OCI-LY7 (cell line): ENCODE measurements at regions not wholly inside any gene's neighbourhood (a gene's known extent, or its start where the extent isn't known, plus 50 kb on each side); places are given as distances from the start of the nearest gene placed in this dataset.

Experiments
- BruUV-seq: library from RNA; stranded (reverse); fragments of 400-500 nt; replicated peaks from 2 replicates; lab custom pipeline; 2021; lab: Mats Ljungman, UMichigan
- CTCF ChIA-PET: fragments of 300-600 bp; sonication (Branson Sonifier 250); formaldehyde crosslinking; loops from one replicate; lab custom pipeline; 2022; ENCODE audit warnings: antibody characterized with exemption; ENCODE audit not compliant: unreplicated experiment; lab: Charles Lee
- POLR2A ChIA-PET: fragments of 300-600 bp; sonication (Branson Sonifier 250); formaldehyde crosslinking; loops from one replicate; lab custom pipeline; 2022; ENCODE audit warnings: antibody characterized with exemption; lab: Charles Lee
- DNase-seq: peaks from one replicate; pipeline ENCODE4 v3.0.0-alpha.2; 2015; ENCODE audit warnings: low spot score
- H2AFZ ChIP-seq: fragments of 200-600 bp; sonication (generic), shearing (Covaris generic); 2 replicates; pipeline ENCODE4 v1.6.1; 2014; ENCODE audit warnings: mild to moderate bottlenecking, antibody characterized with exemption, low read length, moderate library complexity
- H3K27ac ChIP-seq: fragments of 200-600 bp; sonication (generic); 2 replicates; pipeline ENCODE4 v1.5.1; 2014; ENCODE audit warnings: mixed run types, low read depth, mild to moderate bottlenecking, moderate library complexity, low read length, inconsistent platforms; ENCODE audit not compliant: poor library complexity, severe bottlenecking
- H3K36me3 ChIP-seq: fragments of 200-600 bp; sonication (generic); 2 replicates; pipeline ENCODE4 v1.6.1; 2014; ENCODE audit warnings: mild to moderate bottlenecking, antibody characterized with exemption, low read length, moderate library complexity, mixed read lengths; ENCODE audit not compliant: insufficient read depth
- H3K4me1 ChIP-seq: fragments of 200-600 bp; sonication (generic); 2 replicates; pipeline ENCODE4 v1.5.1; 2014; ENCODE audit warnings: mild to moderate bottlenecking, low read length; ENCODE audit not compliant: insufficient read depth, poor library complexity, severe bottlenecking
- H3K4me2 ChIP-seq: fragments of 200-600 bp; sonication (generic); 2 replicates; pipeline ENCODE4 v1.6.1; 2014; ENCODE audit warnings: mild to moderate bottlenecking, low read length
- H3K4me3 ChIP-seq: fragments of 200-600 bp; sonication (generic); 2 replicates; pipeline ENCODE4 v1.5.1; 2014; ENCODE audit warnings: mild to moderate bottlenecking, low read depth, low read length; ENCODE audit not compliant: poor library complexity, severe bottlenecking
- H3K79me2 ChIP-seq: fragments of 200-600 bp; sonication (generic); 2 replicates; pipeline ENCODE4 v1.6.1; 2016; ENCODE audit warnings: low read depth, mild to moderate bottlenecking, low read length, moderate library complexity, mixed read lengths; ENCODE audit not compliant: insufficient read depth
- H3K9me2 ChIP-seq: fragments of 200-600 bp; sonication (generic); 2 replicates; pipeline ENCODE4 v1.6.1; 2016; ENCODE audit warnings: mild to moderate bottlenecking, low read length, mixed read lengths; ENCODE audit not compliant: insufficient read depth
- H3K9me3 ChIP-seq: fragments of 200-600 bp; sonication (generic); 2 replicates; pipeline ENCODE4 v1.6.1; 2014; ENCODE audit warnings: mild to moderate bottlenecking, mixed run types, low read length, mixed read lengths
- H4K20me1 ChIP-seq: fragments of 200-600 bp; sonication (generic); 2 replicates; pipeline ENCODE4 v1.6.1; 2014; ENCODE audit warnings: mild to moderate bottlenecking, antibody characterized with exemption, low read length, moderate library complexity, mixed read lengths; ENCODE audit not compliant: insufficient read depth
- CTCF ChIP-seq: fragments of 200-600 bp; sonication (generic); conservative IDR thresholded peaks from 2 replicates; pipeline ENCODE4 v1.5.1; 2014; ENCODE audit warnings: mild to moderate bottlenecking, antibody characterized with exemption, low read length, moderate library complexity, mixed read lengths
- EZH2phosphoT487 ChIP-seq: fragments of 200-600 bp; sonication (generic); IDR thresholded peaks from 2 replicates; pipeline ENCODE4 v1.6.1; 2018; ENCODE audit warnings: low read depth, borderline replicate concordance, mild to moderate bottlenecking, mixed run types, antibody characterized with exemption, low read length, moderate library complexity, mixed read lengths
- intact Hi-C: fragments of 100-400 bp; cut with micrococcal nuclease; formaldehyde crosslinking; loops from one replicate; pipeline ENCODE4 v1.10.0; 2022; ENCODE audit not compliant: unreplicated experiment

GRCh38 chr12:114933428-114934160, 249.6 kb upstream of the TBX3 start:
- intact Hi-C loops: no loop called here
- H3K9me2 ChIP-seq: no peaks in the 10 kb centered on the region
- H3K4me2 ChIP-seq: no peak overlapping the region
- CTCF ChIA-PET: no interaction called here
- H3K4me1 ChIP-seq: no peaks in the 10 kb centered on the region
- H2AFZ ChIP-seq: no peak overlapping the region
- H3K9me3 ChIP-seq: 0 out of 2 replicates have a peak, but pooled peaks cover 6% of the 10 kb centered on the region
- DNase-seq: no peak
- H4K20me1 ChIP-seq: no peaks in the 10 kb centered on the region
- no peak for TF ChIP-seq CTCF
- no peak for TF ChIP-seq EZH2phosphoT487
- H3K4me3 ChIP-seq: no peak overlapping the region
- no peaks in the 10 kb centered on the region for H3K36me3 ChIP-seq
- no peaks in the 10 kb centered on the region for H3K79me2 ChIP-seq
- POLR2A ChIA-PET: interaction anchor here (0.6 to 1.6 kb wide), 6 partner anchors 12 to 1083 kb away, joined by 3 to 8 read pairs (median 4); no protein-coding TSS in a partner anchor
- H3K27ac ChIP-seq: no peak overlapping the region
- BruUV-seq: no TSS peak

- CTCF ChIA-PET: no interaction called here
- Histone ChIP-seq H3K9me3 (0 out of 2 replicates have a peak, but pooled peaks cover 6% of the 10 kb centered on the region), H4K20me1 (no peaks in the 10 kb centered on the region), H3K36me3 (no peaks in the 10 kb centered on the region), H3K4me2 (no peak overlapping the region), H3K9me2 (no peaks in the 10 kb centered on the region), H3K4me3 (no peak overlapping the region), H3K79me2 (no peaks in the 10 kb centered on the region), H2AFZ (no peak overlapping the region), H3K27ac (no peak overlapping the region), H3K4me1 (no peaks in the 10 kb centered on the region)
- POLR2A ChIA-PET: interaction anchor here (0.8 kb wide), 1 partner anchor 799 kb away, joined by 4 read pairs; no protein-coding TSS in a partner anchor
- no TSS peak for BruUV-seq
- intact Hi-C loops: no loop called here
- TF ChIP-seq CTCF (no peak), EZH2phosphoT487 (no peak)
- no peak for DNase-seq
Observed at GRCh38 chr12:114932806-114933205, 248.8 kb upstream of the TBX3 start.

GRCh38 chr12:114931025-114931424, 247.1 kb upstream of the TBX3 start:
- no peaks in the 10 kb centered on the region for H3K9me2 ChIP-seq
- intact Hi-C loops: no loop called here
- no peaks in the 10 kb centered on the region for H3K79me2 ChIP-seq
- no peak overlapping the region for H3K4me3 ChIP-seq
- H3K9me3 ChIP-seq: 0 out of 2 replicates have a peak, but pooled peaks cover 6% of the 10 kb centered on the region
- BruUV-seq: no TSS peak
- ChIA-PET POLR2A (interaction anchor here (0.7 kb wide), 1 partner anchor 1139 kb away, joined by 5 read pairs; no protein-coding TSS in a partner anchor), CTCF (no interaction called here)
- TF ChIP-seq EZH2phosphoT487 (no peak), CTCF (no peak)
- no peak for DNase-seq
- no peaks in the 10 kb centered on the region for H4K20me1 ChIP-seq
- H3K4me2 ChIP-seq: no peak overlapping the region
- no peaks in the 10 kb centered on the region for H3K36me3 ChIP-seq
- no peaks in the 10 kb centered on the region for H3K4me1 ChIP-seq
- H3K27ac ChIP-seq: no peak overlapping the region
- H2AFZ ChIP-seq: no peak overlapping the region
